ENCODE measurements at regions not wholly inside any gene's neighbourhood (a gene's known extent, or its start where the extent isn't known, plus 50 kb on each side); places are given as distances from the start of the nearest gene placed in this dataset.
A peak's percentile ranks its signal among the peaks of the same experiment; 100 is the strongest.

DNA sequence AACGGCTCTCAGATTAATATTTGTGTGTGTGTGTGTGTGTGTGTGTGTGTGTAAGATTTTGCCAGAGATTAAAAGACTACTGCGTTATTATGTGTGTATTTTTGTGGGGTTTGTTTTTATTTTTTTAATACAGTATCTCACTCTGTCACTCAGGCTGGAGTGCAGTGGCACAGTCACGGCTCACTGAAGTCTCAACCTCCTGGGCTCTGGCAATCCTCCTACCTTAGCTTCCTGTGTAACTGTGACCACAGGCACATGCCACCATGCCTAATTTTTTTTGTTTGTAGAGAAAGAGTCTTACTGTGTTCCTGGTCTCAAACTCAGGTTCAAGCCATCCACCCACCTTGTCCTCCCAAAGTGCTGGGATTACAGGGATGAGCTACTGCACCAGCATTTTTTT is 87.2 kb downstream of the CYB561 start:
- no peak for DNase-seq (ENCODE audit: low read depth in 2 of 2)

GRCh38 chr17:63361182-63361581 is 84.9 kb downstream of the CYB561 start:
- TF ChIP-seq, protein P1, sequence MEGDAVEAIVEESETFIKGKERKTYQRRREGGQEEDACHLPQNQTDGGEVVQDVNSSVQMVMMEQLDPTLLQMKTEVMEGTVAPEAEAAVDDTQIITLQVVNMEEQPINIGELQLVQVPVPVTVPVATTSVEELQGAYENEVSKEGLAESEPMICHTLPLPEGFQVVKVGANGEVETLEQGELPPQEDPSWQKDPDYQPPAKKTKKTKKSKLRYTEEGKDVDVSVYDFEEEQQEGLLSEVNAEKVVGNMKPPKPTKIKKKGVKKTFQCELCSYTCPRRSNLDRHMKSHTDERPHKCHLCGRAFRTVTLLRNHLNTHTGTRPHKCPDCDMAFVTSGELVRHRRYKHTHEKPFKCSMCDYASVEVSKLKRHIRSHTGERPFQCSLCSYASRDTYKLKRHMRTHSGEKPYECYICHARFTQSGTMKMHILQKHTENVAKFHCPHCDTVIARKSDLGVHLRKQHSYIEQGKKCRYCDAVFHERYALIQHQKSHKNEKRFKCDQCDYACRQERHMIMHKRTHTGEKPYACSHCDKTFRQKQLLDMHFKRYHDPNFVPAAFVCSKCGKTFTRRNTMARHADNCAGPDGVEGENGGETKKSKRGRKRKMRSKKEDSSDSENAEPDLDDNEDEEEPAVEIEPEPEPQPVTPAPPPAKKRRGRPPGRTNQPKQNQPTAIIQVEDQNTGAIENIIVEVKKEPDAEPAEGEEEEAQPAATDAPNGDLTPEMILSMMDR (IDR thresholded peaks at IDR 0.05; ENCODE audit: low read depth, low read length), result no peak
- DNase-seq (ENCODE audit: low read depth in 2 of 2), result no peak
- no peak overlapping the region for H3K4me3 ChIP-seq (replicated peaks in 1 of 2; ENCODE audit: low read depth in 2 of 2, low read length in 2 of 2)

More for the DNA sequence above, 87.2 kb downstream of the CYB561 start:
- TF ChIP-seq, protein P1 (IDR thresholded peaks at IDR 0.05; ENCODE audit: low read depth, low read length), result no peak
- H3K4me3 ChIP-seq (replicated peaks in 1 of 2; ENCODE audit: low read depth in 2 of 2, low read length in 2 of 2), result no peak overlapping the region

DNA sequence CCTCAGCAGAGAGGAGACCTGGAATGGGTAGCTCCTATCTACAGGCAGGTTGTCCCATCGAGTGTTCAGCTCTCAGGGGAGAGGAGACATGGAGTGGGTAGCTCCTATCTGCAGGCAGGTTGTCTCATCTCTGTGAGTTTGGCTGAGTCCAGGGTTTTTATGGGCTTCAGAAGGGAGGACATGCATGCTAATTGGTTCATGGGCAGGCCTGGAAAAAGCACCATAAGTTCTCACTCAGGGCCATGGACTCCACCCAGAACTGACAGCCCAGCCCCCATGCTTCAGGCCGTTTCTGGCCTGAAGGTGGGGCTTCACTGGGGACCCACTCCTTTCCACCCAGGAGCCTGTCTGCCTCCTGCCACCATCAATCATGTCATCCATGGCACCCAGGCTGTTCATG is 84.0 kb downstream of the CYB561 start:
- H3K4me3 ChIP-seq (replicated peaks in 1 of 2; ENCODE audit: low read depth in 2 of 2, low read length in 2 of 2), result no peak overlapping the region
- TF ChIP-seq, protein P1 (IDR thresholded peaks at IDR 0.05; ENCODE audit: low read depth, low read length), result no peak
- DNase-seq (ENCODE audit: low read depth in 2 of 2), result no peak

GRCh38 chr17:63364387-63364786 is 81.7 kb downstream of the CYB561 start:
- peak; percentile 48 to 85 for DNase-seq (ENCODE audit: low read depth in 2 of 2)
- TF ChIP-seq, protein P1 (IDR thresholded peaks at IDR 0.05; ENCODE audit: low read depth, low read length), result no peak
- no peak overlapping the region for H3K4me3 ChIP-seq (replicated peaks in 1 of 2; ENCODE audit: low read depth in 2 of 2, low read length in 2 of 2)

GRCh38 chr17:63364944-63365343 is 81.2 kb downstream of the CYB561 start:
- DNase-seq (ENCODE audit: low read depth in 2 of 2), result no peak
- TF ChIP-seq, protein P1 (IDR thresholded peaks at IDR 0.05; ENCODE audit: low read depth, low read length), result no peak
- H3K4me3 ChIP-seq (replicated peaks in 1 of 2; ENCODE audit: low read depth in 2 of 2, low read length in 2 of 2), result no peak overlapping the region

GRCh38 chr17:63365366-63366240 is 80.5 kb downstream of the CYB561 start:
- DNase-seq (ENCODE audit: low read depth in 2 of 2), result no peak
- H3K4me3 ChIP-seq (replicated peaks in 1 of 2; ENCODE audit: low read depth in 2 of 2, low read length in 2 of 2), result no peak overlapping the region
- TF ChIP-seq, protein P1 (IDR thresholded peaks at IDR 0.05; ENCODE audit: low read depth, low read length), result no peak
